Peyer's patch (tissue), 4 donors: ENCODE measurements at regions not wholly inside any gene's neighbourhood (a gene's known extent, or its start where the extent isn't known, plus 50 kb on each side); places are given as distances from the start of the nearest gene placed in this dataset.

Experiments
- DNase-seq, 3 donors: peaks; one replicate each; pipeline ENCODE4 v3.0.0-alpha.2; 2017 to 2019
- H3K27ac ChIP-seq, 4 donors: fragments of 200-600 bp; sonication (generic); one replicate each; pipeline ENCODE4 v1.5.1; 2016 to 2019
- H3K27me3 ChIP-seq, 2 donors: fragments of 200-600 bp; sonication (generic); one replicate each; pipeline ENCODE4 v1.5.1; 2019
- H3K36me3 ChIP-seq, 3 donors: fragments of 200-600 bp; sonication (generic); one replicate each; pipeline ENCODE4 v1.5.1; 2016 to 2019
- H3K4me1 ChIP-seq, 4 donors: fragments of 200-600 bp; sonication (generic); one replicate each; pipeline ENCODE4 v1.5.1; 2016 to 2019
- H3K4me3 ChIP-seq, 4 donors: fragments of 200-600 bp; sonication (generic); 1 replicate in 3 of 4; 2 replicates in 1 of 4; pipeline ENCODE4 v1.5.1; 2016 to 2019; ENCODE audit warnings: mild to moderate bottlenecking in 1 of 4
- H3K9me3 ChIP-seq, 4 donors: fragments of 200-600 bp; sonication (generic); one replicate each; pipeline ENCODE4 v1.5.1; 2016 to 2019; ENCODE audit warnings: mild to moderate bottlenecking in 1 of 4
- POLR2A ChIP-seq, 2 donors: fragments of 450-650 bp; IDR thresholded peaks; one replicate each; pipeline ENCODE4 v1.5.1; 2017; ENCODE audit warnings: antibody characterized with exemption in 2 of 2, mild to moderate bottlenecking in 2 of 2, moderate library complexity in 2 of 2
- TF ChIP-seq, protein P1 (sequence below), 6 experiments: fragments of 450-650 bp in 4 of 6; fragments of 200-600 bp in 2 of 6; sonication (generic) in 1 of 6; IDR thresholded peaks; one replicate each; pipeline ENCODE4 v1.5.1; 2017 to 2019; ENCODE audit warnings: antibody characterized with exemption in 6 of 6, mild to moderate bottlenecking in 3 of 6, moderate library complexity in 1 of 6

DNA sequence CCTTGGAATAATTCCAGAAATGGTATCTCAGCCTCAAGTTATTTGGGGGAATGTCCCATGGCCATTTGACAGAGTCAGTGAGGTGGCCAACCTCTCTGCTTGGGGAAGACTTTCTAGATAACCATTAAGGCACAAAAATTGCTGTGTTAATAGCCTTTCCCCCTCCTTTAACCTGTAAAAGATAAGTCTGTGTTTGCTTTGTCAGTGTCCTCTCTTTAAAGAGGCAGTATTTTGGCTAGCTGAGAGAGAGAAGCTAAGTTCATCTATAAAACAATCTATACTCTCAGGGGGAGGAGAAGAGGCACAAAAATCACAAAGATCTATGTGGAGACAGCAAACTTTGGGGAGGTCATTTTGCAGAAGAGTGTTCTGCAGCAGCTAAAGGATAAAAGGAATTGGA lies 72.1 kb downstream of the PLCE1 start:
- Histone ChIP-seq H3K27ac (peak overlapping the region in 2 of 4 donors; percentile 42 to 60), H3K36me3 (no peaks in the 10 kb centered on the region), H3K4me1 (peaks cover 0 to 23% (median 2%) of the 10 kb centered on the region in 4 donors), H3K27me3 (no peaks in the 10 kb centered on the region), H3K9me3 (no peaks in the 10 kb centered on the region), H3K4me3 (no peak overlapping the region)
- DNase-seq: no peak
- TF ChIP-seq, protein P1, sequence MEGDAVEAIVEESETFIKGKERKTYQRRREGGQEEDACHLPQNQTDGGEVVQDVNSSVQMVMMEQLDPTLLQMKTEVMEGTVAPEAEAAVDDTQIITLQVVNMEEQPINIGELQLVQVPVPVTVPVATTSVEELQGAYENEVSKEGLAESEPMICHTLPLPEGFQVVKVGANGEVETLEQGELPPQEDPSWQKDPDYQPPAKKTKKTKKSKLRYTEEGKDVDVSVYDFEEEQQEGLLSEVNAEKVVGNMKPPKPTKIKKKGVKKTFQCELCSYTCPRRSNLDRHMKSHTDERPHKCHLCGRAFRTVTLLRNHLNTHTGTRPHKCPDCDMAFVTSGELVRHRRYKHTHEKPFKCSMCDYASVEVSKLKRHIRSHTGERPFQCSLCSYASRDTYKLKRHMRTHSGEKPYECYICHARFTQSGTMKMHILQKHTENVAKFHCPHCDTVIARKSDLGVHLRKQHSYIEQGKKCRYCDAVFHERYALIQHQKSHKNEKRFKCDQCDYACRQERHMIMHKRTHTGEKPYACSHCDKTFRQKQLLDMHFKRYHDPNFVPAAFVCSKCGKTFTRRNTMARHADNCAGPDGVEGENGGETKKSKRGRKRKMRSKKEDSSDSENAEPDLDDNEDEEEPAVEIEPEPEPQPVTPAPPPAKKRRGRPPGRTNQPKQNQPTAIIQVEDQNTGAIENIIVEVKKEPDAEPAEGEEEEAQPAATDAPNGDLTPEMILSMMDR (IDR thresholded peaks at IDR 0.05): no peak
- no peak for TF ChIP-seq POLR2A (IDR thresholded peaks at IDR 0.05)

DNA sequence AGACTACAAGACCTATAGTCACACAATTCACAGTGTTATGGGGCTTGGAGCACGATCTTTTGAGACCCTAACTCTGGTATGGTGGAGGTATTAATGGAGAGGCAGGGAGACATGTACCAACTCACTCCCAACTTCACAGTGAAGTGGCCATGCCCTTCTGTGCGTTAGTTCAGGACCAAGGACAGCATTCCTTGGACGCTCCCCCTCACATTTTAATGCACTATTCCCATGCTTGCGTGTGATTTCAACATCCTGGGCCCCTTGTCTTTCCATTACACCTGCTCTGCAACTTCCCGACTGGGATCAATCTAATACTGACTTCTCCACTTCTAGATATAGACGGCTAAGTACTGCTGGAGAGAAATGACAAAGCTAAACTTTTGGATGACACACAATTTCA lies 72.7 kb downstream of the PLCE1 start:
- no peak for DNase-seq
- Histone ChIP-seq H3K27me3 (no peaks in the 10 kb centered on the region), H3K4me1 (peaks cover 0 to 23% (median 2%) of the 10 kb centered on the region in 4 donors), H3K9me3 (no peaks in the 10 kb centered on the region), H3K27ac (no peak overlapping the region), H3K4me3 (no peak overlapping the region), H3K36me3 (no peaks in the 10 kb centered on the region)
- TF ChIP-seq, protein P1 (IDR thresholded peaks at IDR 0.05): no peak
- no peak for TF ChIP-seq POLR2A (IDR thresholded peaks at IDR 0.05)

DNA sequence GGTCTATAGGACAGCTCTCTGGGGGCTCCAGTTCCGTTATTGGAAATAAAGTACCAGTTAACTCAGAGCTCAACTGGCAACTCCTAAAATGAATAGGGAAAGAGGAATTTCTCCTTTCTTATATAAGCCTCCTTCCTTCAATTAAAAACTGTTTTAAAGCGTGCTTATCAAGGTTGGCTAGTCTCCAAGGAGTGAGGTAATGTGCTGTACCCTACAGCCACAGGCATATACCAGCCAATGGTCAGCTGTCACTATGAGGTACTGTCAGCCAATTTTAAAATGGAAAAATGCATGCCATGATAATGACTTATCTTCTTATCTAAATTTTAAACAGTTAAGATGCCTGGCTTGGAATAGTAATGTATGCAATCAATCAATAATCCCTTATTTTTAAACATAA lies 76.2 kb downstream of the PLCE1 start:
- Histone ChIP-seq H3K27me3 (no peaks in the 10 kb centered on the region), H3K4me3 (no peak overlapping the region)
- peak in 1 of 3 donors; percentile 56 for DNase-seq

DNA sequence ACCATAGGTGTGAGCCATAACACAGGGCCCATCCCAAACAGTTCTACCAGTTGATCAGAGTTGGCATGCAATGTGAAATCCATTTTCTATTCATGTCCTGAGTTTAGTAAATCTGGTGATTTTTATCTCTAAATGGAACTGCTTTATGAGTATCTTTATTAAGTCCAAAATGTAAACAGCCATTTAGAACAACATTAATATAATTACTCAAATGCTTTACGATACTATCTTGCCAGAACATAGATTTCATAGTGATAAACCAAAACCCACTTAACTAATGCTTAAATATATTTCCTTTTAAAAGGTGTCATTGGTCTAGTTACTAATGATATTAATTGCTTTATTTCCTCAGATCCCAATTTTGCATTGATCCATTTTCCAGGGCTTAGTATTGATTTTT lies 80.7 kb downstream of the PLCE1 start:
- Histone ChIP-seq H3K27ac (no peak overlapping the region), H3K4me1 (peaks cover 0 to 22% (median 2%) of the 10 kb centered on the region in 4 donors), H3K27me3 (no peaks in the 10 kb centered on the region), H3K4me3 (no peak overlapping the region), H3K36me3 (no peaks in the 10 kb centered on the region), H3K9me3 (no peaks in the 10 kb centered on the region)
- DNase-seq: no peak
- TF ChIP-seq POLR2A (IDR thresholded peaks at IDR 0.05): no peak
- TF ChIP-seq, protein P1 (IDR thresholded peaks at IDR 0.05): no peak

More for the DNA sequence above, 76.2 kb downstream of the PLCE1 start:
- Histone ChIP-seq H3K9me3 (no peaks in the 10 kb centered on the region), H3K27ac (no peak overlapping the region), H3K4me1 (peaks cover 0 to 23% (median 2%) of the 10 kb centered on the region in 4 donors), H3K36me3 (no peaks in the 10 kb centered on the region)
- TF ChIP-seq, protein P1 (IDR thresholded peaks at IDR 0.05): no peak
- no peak for TF ChIP-seq POLR2A (IDR thresholded peaks at IDR 0.05)

DNA sequence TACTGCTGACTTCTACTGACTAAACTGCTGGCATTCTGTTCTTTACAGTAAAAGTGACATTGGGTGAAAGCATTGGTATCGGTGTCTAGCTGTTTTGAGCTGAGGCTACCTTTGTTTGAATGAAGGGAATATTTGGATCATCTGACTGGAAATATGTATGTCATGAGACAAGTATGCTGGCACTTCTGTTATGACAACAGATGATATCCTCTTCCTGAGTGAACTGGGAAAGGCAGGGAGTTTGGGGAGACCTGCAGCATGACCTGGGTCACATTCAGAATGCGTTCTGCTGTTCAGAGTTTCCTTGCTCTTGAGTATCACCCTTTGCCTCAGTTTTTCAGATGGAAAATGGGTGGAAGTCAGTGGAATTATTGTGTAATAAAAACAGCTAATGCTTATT lies 81.8 kb downstream of the PLCE1 start:
- DNase-seq: no peak
- no peaks in the 10 kb centered on the region for H3K36me3 ChIP-seq
- H3K4me3 ChIP-seq: no peak overlapping the region
- no peak for TF ChIP-seq POLR2A (IDR thresholded peaks at IDR 0.05)
- TF ChIP-seq, protein P1 (IDR thresholded peaks at IDR 0.05): no peak
- peaks cover 0 to 16% (median 2%) of the 10 kb centered on the region in 4 donors for H3K4me1 ChIP-seq
- H3K27ac ChIP-seq: peak overlapping the region in 1 of 4 donors; percentile 62
- H3K9me3 ChIP-seq: no peaks in the 10 kb centered on the region
- no peaks in the 10 kb centered on the region for H3K27me3 ChIP-seq

DNA sequence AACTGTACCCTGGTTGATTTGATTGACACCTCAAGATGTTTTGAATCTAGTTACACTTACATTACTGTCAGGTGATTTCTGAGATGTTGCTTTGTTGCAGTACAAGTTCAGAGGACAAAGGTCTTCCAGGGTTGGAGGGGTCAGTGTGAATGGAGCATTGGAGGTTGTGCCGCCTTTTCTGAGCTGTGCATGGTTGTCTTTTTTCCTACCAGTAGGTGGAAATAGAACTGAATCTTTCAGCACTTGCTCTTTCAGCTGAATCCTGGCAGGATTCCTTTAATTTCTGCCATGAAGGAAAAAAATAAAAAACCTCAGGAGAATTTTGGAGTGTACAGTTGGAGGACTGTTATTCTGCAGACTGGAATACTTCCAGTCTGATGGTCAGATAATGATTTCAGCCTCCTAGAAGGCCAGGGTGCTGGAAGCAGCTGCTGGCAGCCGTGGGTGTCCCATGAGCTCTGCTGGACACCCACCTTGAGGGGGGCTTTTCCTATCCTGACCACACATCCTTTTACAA lies 82.7 kb downstream of the PLCE1 start:
- Histone ChIP-seq H3K27me3 (no peaks in the 10 kb centered on the region), H3K27ac (peak overlapping the region in 1 of 4 donors; percentile 62), H3K4me3 (no peak overlapping the region), H3K36me3 (no peaks in the 10 kb centered on the region), H3K4me1 (peaks cover 0 to 16% (median 2%) of the 10 kb centered on the region in 4 donors), H3K9me3 (no peaks in the 10 kb centered on the region)
- TF ChIP-seq, protein P1 (IDR thresholded peaks at IDR 0.05): peak in 3 of 6 experiments; percentile 61 to 75 (median 65)
- TF ChIP-seq POLR2A (IDR thresholded peaks at IDR 0.05): no peak
- peak in 1 of 3 donors; percentile 69 for DNase-seq
